Thymus (tissue), 11 donors: ENCODE measurements at regions not wholly inside any gene's neighbourhood (a gene's known extent, or its start where the extent isn't known, plus 50 kb on each side); places are given as distances from the start of the nearest gene placed in this dataset.

Experiments used
- DNase-seq, 9 donors: peaks; one replicate each; pipeline ENCODE4 v3.0.0-alpha.2; 2013; ENCODE audit warnings: low spot score in 9 of 9, low read depth in 6 of 9, missing footprints in 1 of 9
- H3K27ac ChIP-seq, 2 donors: one replicate each; pipeline ENCODE4 v1.5.1; 2013; ENCODE audit warnings: control low read depth in 1 of 2, low read depth in 1 of 2, low read length in 1 of 2, mild to moderate bottlenecking in 1 of 2, moderate library complexity in 1 of 2
- H3K27me3 ChIP-seq, 2 donors: one replicate each; pipeline ENCODE4 v1.5.1; 2013; ENCODE audit warnings: low read length in 1 of 2; ENCODE audit not compliant: control insufficient read depth in 2 of 2, insufficient read depth in 1 of 2
- H3K36me3 ChIP-seq, 2 donors: one replicate each; pipeline ENCODE4 v1.5.1; 2013; ENCODE audit warnings: low read length in 1 of 2, mild to moderate bottlenecking in 1 of 2, moderate library complexity in 1 of 2; ENCODE audit not compliant: control insufficient read depth in 2 of 2, insufficient read depth in 2 of 2
- H3K4me1 ChIP-seq, 2 donors: one replicate each; pipeline ENCODE4 v1.5.1; 2013; ENCODE audit warnings: low read length in 2 of 2; ENCODE audit not compliant: control insufficient read depth in 2 of 2, insufficient read depth in 2 of 2
- H3K4me3 ChIP-seq, 2 donors: one replicate each; pipeline ENCODE4 v1.5.1; 2013; ENCODE audit warnings: low read length in 2 of 2, control low read depth in 1 of 2, mild to moderate bottlenecking in 1 of 2
- H3K9me3 ChIP-seq, 2 donors: one replicate each; pipeline ENCODE4 v1.5.1; 2013; ENCODE audit warnings: low read length in 1 of 2, mild to moderate bottlenecking in 1 of 2; ENCODE audit not compliant: control insufficient read depth in 2 of 2, insufficient read depth in 1 of 2
- WGBS: extraction: QIAGEN DNeasy Blood & Tissue Kit; methylation state at CpG from one replicate; pipeline ENCODE4 v1.1.7; 2013; 5-methylcytosine and 5-hydroxymethylcytosine counted together
- donor health status: healthy.

DNA sequence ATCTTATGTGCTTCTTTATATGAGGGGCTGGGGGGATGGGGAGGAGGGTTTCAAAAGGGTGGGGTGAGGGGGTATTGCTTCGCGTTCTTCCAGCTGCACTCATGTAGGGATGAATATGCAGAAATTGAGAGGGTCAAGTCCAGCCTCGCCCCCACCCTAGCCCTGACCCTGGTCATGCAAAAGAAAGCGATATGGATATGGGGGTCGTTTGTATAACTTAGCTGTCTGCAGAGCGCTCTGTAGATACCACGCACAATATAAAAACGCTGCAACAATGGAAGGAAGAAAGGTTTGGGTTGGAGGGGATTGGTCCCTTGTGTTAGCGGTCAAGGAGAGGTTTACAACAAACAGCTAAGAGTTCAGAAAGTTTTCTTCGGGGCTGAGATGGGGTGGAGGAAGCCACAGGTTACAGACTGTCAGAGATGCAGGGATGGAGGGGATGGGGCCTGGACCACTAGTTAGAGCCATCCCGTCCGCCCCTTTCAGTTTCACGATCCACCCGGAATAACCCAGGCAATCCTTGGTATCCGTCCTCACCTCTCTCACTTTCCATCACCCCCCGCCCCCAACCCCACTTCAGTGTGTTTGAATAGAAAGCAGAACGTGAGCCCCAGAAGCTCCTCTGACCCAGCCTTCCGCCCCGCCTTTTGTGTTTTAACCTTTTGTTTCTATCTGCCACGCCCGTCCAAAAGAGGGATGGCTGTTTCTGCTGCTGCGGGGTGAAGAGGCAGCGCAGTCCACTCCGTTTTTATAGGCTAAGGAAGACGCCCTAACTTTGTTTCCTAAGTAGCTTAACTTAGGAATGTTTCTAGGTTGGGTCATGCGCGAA is 73.5 kb downstream of the SOX4 start:
- Histone ChIP-seq H3K36me3 (no peaks in the 10 kb centered on the region), H3K4me1 (peaks cover 17 to 36% of the 10 kb centered on the region in 2 donors), H3K27me3 (peaks cover 11 to 53% of the 10 kb centered on the region in 2 donors), H3K27ac (no peak overlapping the region), H3K9me3 (peaks cover 0 to 12% of the 10 kb centered on the region in 2 donors), H3K4me3 (peak overlapping the region; percentile 66 to 79)
- DNase-seq = peak in 5 of 9 donors; percentile 7 to 64 (median 28)
- 5% methylated on average over 27 of the region's 27 CpGs for WGBS

GRCh38 chr6:21668795-21669194 is 75.2 kb downstream of the SOX4 start:
- H3K27me3 ChIP-seq = peaks cover 9 to 40% of the 10 kb centered on the region in 2 donors
- no peak for DNase-seq
- 43% methylated on average over 3 of the region's 3 CpGs for WGBS
- H3K4me1 ChIP-seq = peaks cover 17 to 34% of the 10 kb centered on the region in 2 donors
- no peak overlapping the region for H3K27ac ChIP-seq
- peaks cover 0 to 12% of the 10 kb centered on the region in 2 donors for H3K9me3 ChIP-seq
- no peaks in the 10 kb centered on the region for H3K36me3 ChIP-seq
- H3K4me3 ChIP-seq = no peak overlapping the region

GRCh38 chr6:21676769-21677168 is 83.2 kb downstream of the SOX4 start:
- Histone ChIP-seq H3K36me3 (peaks cover 0 to 3% of the 10 kb centered on the region in 2 donors), H3K27ac (no peak overlapping the region), H3K4me1 (no peaks in the 10 kb centered on the region), H3K9me3 (no peaks in the 10 kb centered on the region), H3K4me3 (no peak overlapping the region), H3K27me3 (no peaks in the 10 kb centered on the region)
- WGBS = 50% methylated on average over 2 of the region's 2 CpGs
- no peak for DNase-seq

- 96% methylated on average over 6 of the region's 6 CpGs for WGBS
- no peaks in the 10 kb centered on the region for H3K9me3 ChIP-seq
These were observed 85.4 kb downstream of the SOX4 start for GRCh38 chr6:21678990-21679389.

DNA sequence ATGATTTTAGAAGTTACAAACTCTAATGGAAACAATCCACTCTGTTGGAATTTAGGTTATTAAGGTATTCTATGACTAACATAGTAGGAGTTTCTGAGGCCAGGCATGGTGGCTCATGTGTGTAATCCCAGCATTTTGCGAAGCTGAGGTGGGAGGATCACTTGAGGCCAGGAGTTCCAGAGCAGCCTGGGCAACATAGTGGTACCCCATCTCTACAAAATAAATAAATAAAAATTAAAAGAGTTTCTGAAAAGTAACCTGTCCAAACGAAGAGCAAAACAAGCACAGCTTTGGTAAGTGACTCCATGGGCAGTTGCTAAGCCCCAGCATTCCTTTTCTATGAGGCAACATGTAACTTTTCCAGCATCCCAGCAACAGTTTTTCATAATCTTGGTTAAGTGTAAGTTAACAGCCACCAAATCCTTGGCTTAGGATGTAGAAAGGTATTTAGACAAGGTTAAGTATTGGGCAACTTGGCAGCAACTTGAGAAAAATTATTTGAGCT is 86.3 kb downstream of the SOX4 start:
- DNase-seq = no peak
- no peak overlapping the region for H3K4me3 ChIP-seq
- 93% methylated on average over 2 of the region's 2 CpGs for WGBS
- no peak overlapping the region for H3K27ac ChIP-seq
- H3K27me3 ChIP-seq = no peaks in the 10 kb centered on the region
- peaks cover 3 to 5% of the 10 kb centered on the region in 2 donors for H3K36me3 ChIP-seq
- H3K4me1 ChIP-seq = no peaks in the 10 kb centered on the region
- H3K9me3 ChIP-seq = no peaks in the 10 kb centered on the region

More at GRCh38 chr6:21678990-21679389, 85.4 kb downstream of the SOX4 start:
- Histone ChIP-seq H3K4me1 (no peaks in the 10 kb centered on the region), H3K4me3 (no peak overlapping the region), H3K27me3 (no peaks in the 10 kb centered on the region), H3K36me3 (peaks cover 0 to 5% of the 10 kb centered on the region in 2 donors), H3K27ac (no peak overlapping the region)
- no peak for DNase-seq

GRCh38 chr6:21680611-21681010 is 87.1 kb downstream of the SOX4 start:
- Histone ChIP-seq H3K4me3 (no peak overlapping the region), H3K4me1 (peaks cover 0 to 3% of the 10 kb centered on the region in 2 donors), H3K36me3 (peaks cover 3 to 5% of the 10 kb centered on the region in 2 donors), H3K9me3 (no peaks in the 10 kb centered on the region), H3K27ac (no peak overlapping the region), H3K27me3 (no peaks in the 10 kb centered on the region)
- WGBS = 100% methylated on average over 4 of the region's 4 CpGs
- DNase-seq = no peak

GRCh38 chr6:21690489-21690888 is 96.9 kb downstream of the SOX4 start:
- no peaks in the 10 kb centered on the region for H3K36me3 ChIP-seq

DNA sequence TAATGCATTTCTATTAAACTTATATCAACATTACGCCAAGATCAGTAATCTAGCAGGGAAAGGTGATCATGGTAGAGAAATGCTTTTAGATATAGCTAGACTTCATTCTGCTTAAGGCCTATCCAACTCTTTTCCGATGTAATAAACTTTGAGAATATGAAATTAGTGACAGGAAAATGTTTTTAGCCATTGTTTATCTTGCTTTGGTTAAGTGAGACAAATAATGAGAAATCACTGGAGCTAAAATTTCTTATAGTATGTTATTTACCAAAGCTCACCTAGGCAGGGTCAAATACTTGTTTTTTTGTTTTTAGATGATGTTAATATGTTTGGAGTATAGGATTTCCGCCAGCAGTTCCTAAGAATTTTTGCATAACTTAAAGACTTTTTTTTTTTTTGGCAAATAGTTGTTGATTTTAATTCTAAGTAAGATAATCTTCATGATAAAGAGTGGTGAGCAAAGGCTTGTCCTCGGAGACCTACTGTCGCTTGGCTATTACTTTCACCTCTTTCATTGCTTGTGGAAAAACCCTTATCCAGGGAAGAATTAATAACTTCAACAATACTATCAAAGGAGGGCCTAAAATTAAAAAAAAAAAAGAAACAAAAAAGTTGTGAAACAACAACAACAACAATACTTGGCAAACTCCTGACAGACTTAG is 98.3 kb downstream of the SOX4 start:
- Histone ChIP-seq H3K27ac (no peak overlapping the region), H3K36me3 (no peaks in the 10 kb centered on the region), H3K27me3 (no peaks in the 10 kb centered on the region), H3K4me3 (no peak overlapping the region), H3K9me3 (peaks cover 0 to 11% of the 10 kb centered on the region in 2 donors), H3K4me1 (peaks cover 0 to 4% of the 10 kb centered on the region in 2 donors)
- 97% methylated on average over 5 of the region's 5 CpGs for WGBS
- no peak for DNase-seq

More at GRCh38 chr6:21690489-21690888, 96.9 kb downstream of the SOX4 start:
- Histone ChIP-seq H3K27me3 (no peaks in the 10 kb centered on the region), H3K4me1 (peaks cover under 1 to 4% of the 10 kb centered on the region in 2 donors), H3K4me3 (no peak overlapping the region), H3K9me3 (peaks cover 0 to 11% of the 10 kb centered on the region in 2 donors), H3K27ac (no peak overlapping the region)
- no peak for DNase-seq

DNA sequence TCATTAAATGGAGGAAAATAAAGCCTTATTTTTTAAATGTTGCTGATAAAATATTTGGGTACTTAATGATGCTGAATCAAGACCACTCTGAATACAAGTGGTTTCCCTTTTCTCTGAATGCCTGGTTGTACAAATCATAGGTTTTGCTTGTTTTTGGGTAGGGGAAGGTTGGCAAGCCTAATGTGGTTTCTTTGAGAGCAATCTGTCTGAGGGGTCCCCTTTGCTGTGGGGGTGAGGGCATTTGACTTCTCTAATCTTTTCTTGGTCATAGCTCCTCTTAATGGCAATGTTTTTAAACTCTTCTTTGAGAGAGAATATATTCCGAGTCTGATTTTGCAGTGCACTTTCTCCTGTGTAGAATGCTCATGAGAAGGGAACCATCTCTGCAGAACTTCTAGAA is 99.2 kb downstream of the SOX4 start:
- Histone ChIP-seq H3K9me3 (peaks cover 0 to 3% of the 10 kb centered on the region in 2 donors), H3K4me3 (no peak overlapping the region), H3K27ac (no peak overlapping the region), H3K27me3 (no peaks in the 10 kb centered on the region), H3K36me3 (no peaks in the 10 kb centered on the region), H3K4me1 (peaks cover 0 to 4% of the 10 kb centered on the region in 2 donors)
- 32% methylated on average over 1 of the region's 1 CpG for whole genome bisulfite sequencing
- no peak for DNase-seq
